ENCODE measurements at regions not wholly inside any gene's neighbourhood (a gene's known extent, or its start where the extent isn't known, plus 50 kb on each side); places are given as distances from the start of the nearest gene placed in this dataset.

DNA sequence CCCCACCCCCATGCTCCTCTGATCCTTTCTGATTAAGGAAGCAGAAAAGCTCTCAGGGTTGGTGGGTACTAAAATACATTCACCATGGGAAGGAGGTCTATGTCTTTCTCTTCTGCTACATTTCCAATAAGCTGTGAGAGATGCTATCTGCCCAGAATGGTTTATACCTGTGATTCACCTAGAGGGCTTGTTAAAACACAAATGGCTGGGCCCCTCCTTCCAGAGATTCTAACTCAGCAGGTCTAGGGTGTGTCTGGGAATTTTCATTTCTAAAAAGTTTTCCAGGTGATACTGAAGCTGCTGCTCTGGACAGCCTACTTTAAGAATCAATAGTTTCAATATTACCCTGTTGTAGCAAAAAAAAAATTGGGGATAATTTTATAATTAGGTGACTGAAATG is 772.2 kb upstream of the ZEB2 start:
- H3K9ac ChIP-seq (ENCODE audit: low read depth, low read length), result no peak overlapping the region
- no peaks in the 10 kb centered on the region for H3K9me3 ChIP-seq (ENCODE audit: insufficient read depth, low read depth, low read length)
- no peak overlapping the region for H3K27ac ChIP-seq (ENCODE audit: low read length)
- H3K4me1 ChIP-seq (ENCODE audit: insufficient read depth, low read length), result no peaks in the 10 kb centered on the region
- no peaks in the 10 kb centered on the region for H3K36me3 ChIP-seq (ENCODE audit: insufficient read depth, low read depth, low read length)
- no peaks in the 10 kb centered on the region for H3K27me3 ChIP-seq (ENCODE audit: insufficient read depth, low read length)
- no peak overlapping the region for H3K4me3 ChIP-seq (ENCODE audit: low read length)

DNA sequence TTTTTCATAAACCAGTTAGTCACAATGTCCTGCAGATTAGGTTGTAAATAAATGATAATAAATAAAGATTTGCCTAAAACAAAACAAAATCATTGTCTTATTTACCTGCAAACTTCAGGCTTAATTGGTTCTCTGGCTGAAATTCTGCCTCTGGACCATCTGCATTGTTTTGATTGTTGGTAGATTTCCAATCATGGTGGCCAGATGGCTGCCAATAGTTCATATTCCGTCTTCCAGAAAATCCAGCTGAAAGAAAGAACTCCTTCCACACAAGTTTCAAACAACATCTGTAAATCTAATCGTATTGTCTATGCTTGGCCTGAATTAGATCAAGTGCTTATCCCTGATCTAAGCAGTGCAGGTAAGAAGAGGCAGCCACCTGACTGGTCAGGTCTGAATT is 771.1 kb upstream of the ZEB2 start:
- Histone ChIP-seq H3K27ac (ENCODE audit: low read length) (no peak overlapping the region), H3K9ac (ENCODE audit: low read depth, low read length) (no peak overlapping the region), H3K4me1 (ENCODE audit: insufficient read depth, low read length) (no peaks in the 10 kb centered on the region)

DNA sequence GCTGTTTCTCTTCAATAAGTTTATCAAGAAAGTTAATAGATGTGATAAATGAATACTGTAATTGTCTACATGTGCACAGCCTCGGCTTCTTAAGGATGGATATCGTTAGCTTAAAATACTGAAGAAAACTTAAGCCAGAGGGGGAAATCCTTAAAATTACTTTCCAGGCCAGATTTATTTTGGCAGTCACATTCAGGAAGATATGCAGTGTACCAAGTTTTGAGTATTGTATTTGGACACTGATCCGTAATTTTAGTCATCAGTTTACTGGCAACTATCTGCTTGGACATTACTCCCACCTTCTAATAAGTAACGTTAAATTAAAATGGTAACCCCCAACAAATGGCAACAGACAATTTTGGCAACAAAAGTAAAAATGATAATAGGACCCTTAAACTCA is 770.0 kb upstream of the ZEB2 start:
- Histone ChIP-seq H3K27ac (ENCODE audit: low read length) (no peak overlapping the region), H3K36me3 (ENCODE audit: insufficient read depth, low read depth, low read length) (no peaks in the 10 kb centered on the region), H3K9ac (ENCODE audit: low read depth, low read length) (no peak overlapping the region), H3K4me1 (ENCODE audit: insufficient read depth, low read length) (no peaks in the 10 kb centered on the region), H3K4me3 (ENCODE audit: low read length) (no peak overlapping the region), H3K9me3 (ENCODE audit: insufficient read depth, low read depth, low read length) (no peaks in the 10 kb centered on the region), H3K27me3 (ENCODE audit: insufficient read depth, low read length) (no peaks in the 10 kb centered on the region)

More for the DNA sequence above, 771.1 kb upstream of the ZEB2 start:
- Histone ChIP-seq H3K4me3 (ENCODE audit: low read length) (no peak overlapping the region), H3K36me3 (ENCODE audit: insufficient read depth, low read depth, low read length) (no peaks in the 10 kb centered on the region), H3K9me3 (ENCODE audit: insufficient read depth, low read depth, low read length) (no peaks in the 10 kb centered on the region), H3K27me3 (ENCODE audit: insufficient read depth, low read length) (no peaks in the 10 kb centered on the region)

DNA sequence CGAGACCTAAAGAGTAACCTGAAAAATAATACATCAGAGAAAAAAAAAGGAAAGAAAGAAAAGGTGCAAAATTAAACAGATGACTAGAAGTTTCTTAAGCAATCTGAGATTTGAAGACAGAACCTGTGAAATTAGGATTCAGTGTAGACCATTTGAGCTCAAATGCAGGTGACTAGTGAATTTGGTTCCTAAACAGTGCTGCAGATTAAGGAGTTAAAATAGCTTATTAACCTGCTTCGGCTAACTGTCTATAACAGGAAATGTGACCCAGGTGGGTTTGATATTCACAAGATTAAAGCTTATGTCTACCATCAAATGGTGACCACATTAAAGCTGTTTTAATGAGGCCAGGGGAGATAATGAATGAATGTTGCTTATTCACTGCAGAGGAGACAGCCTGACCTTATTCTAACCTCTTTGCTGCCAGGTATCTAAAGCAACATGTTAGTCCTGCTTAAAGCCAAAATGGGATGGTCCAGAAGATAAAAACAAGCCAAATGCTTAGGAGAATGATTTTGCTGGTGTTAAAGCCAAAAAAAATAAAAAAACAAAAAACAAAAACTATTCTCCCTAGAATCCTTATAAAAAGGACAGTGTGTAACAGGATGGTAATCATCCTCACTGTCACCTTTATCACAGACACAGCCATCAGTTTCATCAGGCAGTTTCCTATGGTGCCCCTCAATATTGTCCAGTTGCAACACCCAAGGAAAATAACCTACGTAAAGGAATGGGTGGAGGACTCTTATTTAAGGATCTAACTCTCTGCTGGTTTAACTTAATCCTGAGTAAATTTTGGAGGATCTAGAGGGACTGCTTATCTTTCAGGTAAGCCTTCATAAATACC is 769.0 kb upstream of the ZEB2 start:
- H3K36me3 ChIP-seq (ENCODE audit: insufficient read depth, low read depth, low read length), result no peaks in the 10 kb centered on the region

DNA sequence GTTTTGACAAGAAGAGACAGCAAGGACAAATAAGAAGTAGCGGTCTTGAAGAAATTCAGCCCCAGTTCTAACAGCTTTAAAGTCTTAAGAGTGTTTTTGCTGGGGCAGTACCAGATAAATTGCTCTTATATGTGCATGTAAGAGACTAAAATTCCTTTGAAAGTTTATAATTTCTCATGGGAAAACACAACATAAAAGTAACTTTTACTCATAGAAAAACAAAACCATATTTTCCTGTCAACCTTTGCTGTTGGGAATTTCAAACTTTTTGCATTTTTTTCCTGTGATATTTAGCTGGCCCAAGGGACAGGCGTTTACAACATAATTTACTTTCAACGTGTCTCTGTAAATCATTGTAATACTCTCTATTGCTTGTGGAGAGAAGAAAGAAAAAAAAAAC is 767.8 kb upstream of the ZEB2 start:
- H3K9me3 ChIP-seq (ENCODE audit: insufficient read depth, low read depth, low read length), result no peaks in the 10 kb centered on the region
- no peaks in the 10 kb centered on the region for H3K4me1 ChIP-seq (ENCODE audit: insufficient read depth, low read length)
- H3K4me3 ChIP-seq (ENCODE audit: low read length), result no peak overlapping the region
- no peak overlapping the region for H3K9ac ChIP-seq (ENCODE audit: low read depth, low read length)
- H3K36me3 ChIP-seq (ENCODE audit: insufficient read depth, low read depth, low read length), result no peaks in the 10 kb centered on the region
- no peaks in the 10 kb centered on the region for H3K27me3 ChIP-seq (ENCODE audit: insufficient read depth, low read length)
- no peak overlapping the region for H3K27ac ChIP-seq (ENCODE audit: low read length)

More for the DNA sequence above, 769.0 kb upstream of the ZEB2 start:
- no peak overlapping the region for H3K9ac ChIP-seq (ENCODE audit: low read depth, low read length)
- no peak overlapping the region for H3K27ac ChIP-seq (ENCODE audit: low read length)
- no peaks in the 10 kb centered on the region for H3K9me3 ChIP-seq (ENCODE audit: insufficient read depth, low read depth, low read length)
- H3K27me3 ChIP-seq (ENCODE audit: insufficient read depth, low read length), result no peaks in the 10 kb centered on the region
- H3K4me1 ChIP-seq (ENCODE audit: insufficient read depth, low read length), result no peaks in the 10 kb centered on the region
- H3K4me3 ChIP-seq (ENCODE audit: low read length), result no peak overlapping the region

DNA sequence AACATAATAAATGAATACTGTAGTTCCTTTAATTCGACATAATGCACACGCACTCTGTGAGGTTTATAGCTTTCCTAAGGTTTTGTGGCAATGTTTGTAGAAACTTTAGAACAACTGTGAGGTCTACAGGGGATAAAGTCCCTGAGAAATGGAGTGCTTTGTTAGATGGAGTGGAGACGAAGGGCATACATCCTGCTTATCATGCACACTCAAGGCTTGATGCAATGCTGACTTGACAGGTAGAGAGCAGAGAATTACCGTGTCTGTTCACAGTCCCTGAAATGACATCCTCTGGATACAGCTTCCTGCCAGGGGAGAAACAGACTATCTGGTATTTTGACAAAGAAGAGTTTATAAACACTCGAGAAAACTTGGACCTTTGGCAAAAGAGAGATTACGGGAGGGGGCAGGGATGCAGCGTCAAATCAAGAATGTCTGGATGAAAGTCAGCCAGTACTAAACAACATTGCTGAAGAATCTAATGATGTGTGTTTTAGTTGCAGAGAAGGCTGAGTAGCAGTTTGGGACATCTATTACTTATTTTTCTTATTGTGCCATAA is 766.9 kb upstream of the ZEB2 start:
- Histone ChIP-seq H3K27ac (ENCODE audit: low read length) (no peak overlapping the region), H3K9ac (ENCODE audit: low read depth, low read length) (no peak overlapping the region), H3K4me1 (ENCODE audit: insufficient read depth, low read length) (no peaks in the 10 kb centered on the region), H3K36me3 (ENCODE audit: insufficient read depth, low read depth, low read length) (no peaks in the 10 kb centered on the region), H3K4me3 (ENCODE audit: low read length) (no peak overlapping the region), H3K9me3 (ENCODE audit: insufficient read depth, low read depth, low read length) (no peaks in the 10 kb centered on the region), H3K27me3 (ENCODE audit: insufficient read depth, low read length) (no peaks in the 10 kb centered on the region)

DNA sequence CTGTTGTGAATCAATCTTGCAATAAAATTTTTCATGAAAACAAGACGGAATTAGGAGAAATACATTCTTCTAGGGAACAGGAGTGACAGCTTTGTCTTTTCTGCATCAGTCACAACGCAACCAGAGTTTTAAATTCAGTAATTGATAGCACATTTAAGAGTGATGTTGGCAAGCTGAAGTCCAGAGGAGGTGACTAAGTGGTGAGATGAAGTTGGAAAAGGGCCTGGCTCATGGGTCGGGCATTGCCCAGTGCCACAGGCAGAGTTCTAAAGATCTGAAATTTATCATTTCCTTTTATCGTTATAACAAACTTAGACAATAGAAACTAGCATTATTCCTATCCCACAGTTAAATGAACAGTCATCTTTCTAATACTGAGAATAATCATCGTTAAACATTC is 764.6 kb upstream of the ZEB2 start:
- Histone ChIP-seq H3K27ac (ENCODE audit: low read length) (no peak overlapping the region), H3K4me1 (ENCODE audit: insufficient read depth, low read length) (no peaks in the 10 kb centered on the region), H3K4me3 (ENCODE audit: low read length) (no peak overlapping the region), H3K9me3 (ENCODE audit: insufficient read depth, low read depth, low read length) (no peaks in the 10 kb centered on the region), H3K9ac (ENCODE audit: low read depth, low read length) (no peak overlapping the region), H3K36me3 (ENCODE audit: insufficient read depth, low read depth, low read length) (no peaks in the 10 kb centered on the region), H3K27me3 (ENCODE audit: insufficient read depth, low read length) (no peaks in the 10 kb centered on the region)

DNA sequence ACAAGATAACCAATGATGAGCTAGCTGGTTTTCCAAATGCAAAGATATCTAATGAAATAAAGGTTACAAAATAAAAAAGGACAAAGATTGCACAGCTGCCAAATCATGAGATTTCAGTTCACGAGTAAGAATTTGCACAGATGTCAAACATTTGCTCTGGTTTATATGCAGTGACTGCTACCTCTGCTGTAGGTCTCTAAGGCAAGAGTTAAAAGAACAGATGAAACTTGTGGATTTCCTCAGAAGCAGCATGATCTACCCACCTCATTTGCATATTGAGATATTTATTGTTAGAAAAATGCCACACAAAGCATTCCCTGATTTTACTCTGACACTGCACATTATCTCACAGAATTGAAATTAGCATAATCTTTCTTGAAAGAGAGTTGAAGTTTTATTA is 763.2 kb upstream of the ZEB2 start:
- H3K9ac ChIP-seq (ENCODE audit: low read depth, low read length), result no peak overlapping the region
- no peak overlapping the region for H3K27ac ChIP-seq (ENCODE audit: low read length)
- no peak overlapping the region for H3K4me3 ChIP-seq (ENCODE audit: low read length)
- no peaks in the 10 kb centered on the region for H3K36me3 ChIP-seq (ENCODE audit: insufficient read depth, low read depth, low read length)
- H3K27me3 ChIP-seq (ENCODE audit: insufficient read depth, low read length), result no peaks in the 10 kb centered on the region
- no peaks in the 10 kb centered on the region for H3K9me3 ChIP-seq (ENCODE audit: insufficient read depth, low read depth, low read length)
- no peaks in the 10 kb centered on the region for H3K4me1 ChIP-seq (ENCODE audit: insufficient read depth, low read length)

DNA sequence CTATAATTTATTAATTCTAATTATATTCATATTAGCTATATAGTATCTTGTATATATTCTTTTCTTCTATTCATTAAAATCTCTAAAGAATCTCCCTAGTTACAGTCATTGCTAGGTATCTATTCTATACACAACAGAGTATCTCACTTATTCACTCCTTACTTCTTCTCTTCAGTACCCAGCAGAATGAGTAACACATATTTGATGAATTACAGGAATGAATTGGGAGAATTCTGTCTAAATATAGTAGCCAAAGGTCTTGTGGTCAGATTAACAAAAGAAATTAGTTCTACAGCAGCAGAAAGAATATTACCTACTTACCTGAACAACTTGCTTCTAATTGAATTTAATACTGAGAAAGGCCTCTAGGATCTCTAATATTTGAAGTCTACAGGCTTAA is 758.0 kb upstream of the ZEB2 start:
- Histone ChIP-seq H3K9ac (ENCODE audit: low read depth, low read length) (no peak overlapping the region), H3K27ac (ENCODE audit: low read length) (no peak overlapping the region), H3K4me1 (ENCODE audit: insufficient read depth, low read length) (no peaks in the 10 kb centered on the region), H3K9me3 (ENCODE audit: insufficient read depth, low read depth, low read length) (no peaks in the 10 kb centered on the region), H3K27me3 (ENCODE audit: insufficient read depth, low read length) (no peaks in the 10 kb centered on the region), H3K36me3 (ENCODE audit: insufficient read depth, low read depth, low read length) (no peaks in the 10 kb centered on the region), H3K4me3 (ENCODE audit: low read length) (no peak overlapping the region)

DNA sequence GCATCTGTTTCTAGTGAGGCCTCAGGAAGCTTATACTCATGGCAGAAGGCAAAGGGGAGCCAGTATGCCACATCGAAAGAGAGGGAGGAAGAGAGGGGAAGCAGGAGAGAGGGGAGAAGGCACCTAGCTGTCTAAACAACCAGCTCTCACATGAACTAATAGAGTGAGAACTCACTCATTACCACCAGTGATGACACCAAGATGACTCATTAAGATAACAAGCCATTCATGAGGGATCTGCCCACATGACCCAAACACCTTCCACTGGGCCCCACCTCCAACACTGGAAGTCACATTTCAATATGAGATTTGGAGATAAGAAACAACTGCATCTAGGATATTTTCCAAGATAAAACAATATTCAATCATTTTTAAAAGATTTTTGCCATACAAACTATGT is 753.9 kb upstream of the ZEB2 start:
- Histone ChIP-seq H3K4me3 (ENCODE audit: low read length) (no peak overlapping the region), H3K9me3 (ENCODE audit: insufficient read depth, low read depth, low read length) (no peaks in the 10 kb centered on the region), H3K4me1 (ENCODE audit: insufficient read depth, low read length) (no peaks in the 10 kb centered on the region), H3K36me3 (ENCODE audit: insufficient read depth, low read depth, low read length) (no peaks in the 10 kb centered on the region), H3K27ac (ENCODE audit: low read length) (no peak overlapping the region), H3K9ac (ENCODE audit: low read depth, low read length) (no peak overlapping the region), H3K27me3 (ENCODE audit: insufficient read depth, low read length) (no peaks in the 10 kb centered on the region)

DNA sequence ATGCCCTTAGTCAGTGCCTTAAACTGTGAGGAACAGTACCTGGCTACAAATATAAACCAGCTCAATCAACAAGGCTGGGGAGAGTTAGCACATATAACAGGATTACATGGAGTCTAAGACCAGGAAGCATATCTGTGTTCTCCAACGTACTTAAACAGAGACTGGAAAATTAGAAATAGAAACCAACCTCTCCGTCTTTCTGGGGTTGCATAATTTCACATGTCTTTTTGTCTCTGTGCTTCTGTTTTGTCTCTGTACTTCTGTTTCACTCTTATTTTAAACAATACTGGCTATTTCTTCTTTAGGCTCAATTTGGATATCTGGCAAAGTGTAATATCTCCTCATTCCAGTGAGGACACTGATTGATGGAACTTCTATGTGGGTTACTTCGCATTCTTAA is 749.0 kb upstream of the ZEB2 start:
- H3K27me3 ChIP-seq (ENCODE audit: insufficient read depth, low read length), result no peaks in the 10 kb centered on the region
- no peaks in the 10 kb centered on the region for H3K4me1 ChIP-seq (ENCODE audit: insufficient read depth, low read length)
- H3K4me3 ChIP-seq (ENCODE audit: low read length), result no peak overlapping the region
- no peaks in the 10 kb centered on the region for H3K9me3 ChIP-seq (ENCODE audit: insufficient read depth, low read depth, low read length)
- H3K27ac ChIP-seq (ENCODE audit: low read length), result no peak overlapping the region
- no peaks in the 10 kb centered on the region for H3K36me3 ChIP-seq (ENCODE audit: insufficient read depth, low read depth, low read length)
- no peak overlapping the region for H3K9ac ChIP-seq (ENCODE audit: low read depth, low read length)

DNA sequence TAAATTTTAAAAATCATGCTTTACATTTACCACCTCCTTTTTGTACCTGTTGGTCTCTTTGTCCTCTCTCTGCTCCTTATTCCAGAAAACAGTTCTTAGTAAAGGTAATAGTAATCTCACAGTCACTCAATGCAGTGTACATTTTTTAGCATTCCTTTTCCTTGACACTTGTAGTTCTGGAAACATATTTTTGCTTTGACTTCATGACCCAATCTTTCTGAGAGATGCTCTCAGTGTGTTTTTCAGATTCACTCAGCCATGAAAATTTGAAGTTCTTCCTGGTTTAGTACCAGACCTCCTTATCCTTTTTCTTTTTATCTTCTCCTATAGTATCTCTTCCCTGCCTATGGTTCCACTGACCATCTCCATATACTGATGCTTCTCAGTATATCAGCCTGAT is 747.5 kb upstream of the ZEB2 start:
- H3K27ac ChIP-seq (ENCODE audit: low read length), result no peak overlapping the region
- H3K9me3 ChIP-seq (ENCODE audit: insufficient read depth, low read depth, low read length), result no peaks in the 10 kb centered on the region
- no peaks in the 10 kb centered on the region for H3K4me1 ChIP-seq (ENCODE audit: insufficient read depth, low read length)
- no peak overlapping the region for H3K9ac ChIP-seq (ENCODE audit: low read depth, low read length)
- no peaks in the 10 kb centered on the region for H3K27me3 ChIP-seq (ENCODE audit: insufficient read depth, low read length)
- H3K4me3 ChIP-seq (ENCODE audit: low read length), result no peak overlapping the region
- no peaks in the 10 kb centered on the region for H3K36me3 ChIP-seq (ENCODE audit: insufficient read depth, low read depth, low read length)
